D721Med (cell line): ENCODE measurements at regions not wholly inside any gene's neighbourhood (a gene's known extent, or its start where the extent isn't known, plus 50 kb on each side); places are given as distances from the start of the nearest gene placed in this dataset.

Experiments used
- DNase-seq: peaks from one replicate; pipeline ENCODE4 v3.0.0; 2011; ENCODE audit warnings: low spot score; ENCODE audit not compliant: insufficient read length
- FAIRE-seq: peaks from 2 replicates; lab custom pipeline; 2011; peaks lifted over from hg19 to GRCh38; lab: Jason Lieb, UNC
- CTCF ChIP-seq: IDR thresholded peaks from 2 replicates; pipeline ENCODE4 v1.5.1; 2012; ENCODE audit warnings: mild to moderate bottlenecking, control low read depth; ENCODE audit not compliant: insufficient read depth; ENCODE audit errors: missing control alignments

GRCh38 chr21:20667931-20668330, 330.3 kb upstream of the NCAM2 start:
- TF ChIP-seq CTCF, result no peak
- FAIRE-seq (peak; percentile 11), DNase-seq (no peak)

- TF ChIP-seq CTCF, result no peak
- no peak for DNase-seq
- no peak for FAIRE-seq
These were observed 312.7 kb upstream of the NCAM2 start for GRCh38 chr21:20685475-20685874.

GRCh38 chr21:20698585-20698984, 299.6 kb upstream of the NCAM2 start:
- DNase-seq (no peak), FAIRE-seq (no peak)
- no peak for TF ChIP-seq CTCF

GRCh38 chr21:20701235-20701634, 297.0 kb upstream of the NCAM2 start:
- FAIRE-seq, result no peak
- no peak for DNase-seq

GRCh38 chr21:20703112-20703767, 295.0 kb upstream of the NCAM2 start:
- FAIRE-seq (no peak), DNase-seq (no peak)
- TF ChIP-seq CTCF, result no peak

More at GRCh38 chr21:20701235-20701634, 297.0 kb upstream of the NCAM2 start:
- no peak for TF ChIP-seq CTCF

GRCh38 chr21:20720623-20721022, 277.6 kb upstream of the NCAM2 start:
- TF ChIP-seq CTCF, result no peak
- no peak for DNase-seq
- no peak for FAIRE-seq

GRCh38 chr21:20721151-20721550, 277.1 kb upstream of the NCAM2 start:
- no peak for FAIRE-seq
- no peak for TF ChIP-seq CTCF
- no peak for DNase-seq
